ENCODE measurements at regions not wholly inside any gene's neighbourhood (a gene's known extent, or its start where the extent isn't known, plus 50 kb on each side); places are given as distances from the start of the nearest gene placed in this dataset.

DNA sequence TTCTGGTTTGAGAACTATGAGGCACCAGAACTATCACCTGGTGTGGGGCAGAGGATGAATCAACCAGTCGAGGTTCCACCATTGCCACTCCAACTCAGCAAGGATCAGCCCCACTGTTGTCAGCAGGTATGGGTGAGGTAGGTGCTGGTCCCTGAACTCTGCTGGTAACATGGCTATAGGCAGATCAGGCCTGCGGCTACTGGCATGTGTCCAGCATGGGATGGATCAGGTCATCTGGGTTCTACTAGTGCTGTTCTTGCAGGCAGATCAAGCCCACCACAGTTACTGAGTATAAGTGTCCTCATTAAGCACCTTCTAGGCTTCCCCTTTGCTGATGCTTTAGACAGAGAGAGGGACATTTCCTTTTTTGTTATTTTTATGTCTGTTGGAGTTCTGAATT is 71.7 kb downstream of the GABRA6 start:
- H3K27ac ChIP-seq: no peak overlapping the region
- no peaks in the 10 kb centered on the region for H3K9me3 ChIP-seq
- TF ChIP-seq, protein P1, sequence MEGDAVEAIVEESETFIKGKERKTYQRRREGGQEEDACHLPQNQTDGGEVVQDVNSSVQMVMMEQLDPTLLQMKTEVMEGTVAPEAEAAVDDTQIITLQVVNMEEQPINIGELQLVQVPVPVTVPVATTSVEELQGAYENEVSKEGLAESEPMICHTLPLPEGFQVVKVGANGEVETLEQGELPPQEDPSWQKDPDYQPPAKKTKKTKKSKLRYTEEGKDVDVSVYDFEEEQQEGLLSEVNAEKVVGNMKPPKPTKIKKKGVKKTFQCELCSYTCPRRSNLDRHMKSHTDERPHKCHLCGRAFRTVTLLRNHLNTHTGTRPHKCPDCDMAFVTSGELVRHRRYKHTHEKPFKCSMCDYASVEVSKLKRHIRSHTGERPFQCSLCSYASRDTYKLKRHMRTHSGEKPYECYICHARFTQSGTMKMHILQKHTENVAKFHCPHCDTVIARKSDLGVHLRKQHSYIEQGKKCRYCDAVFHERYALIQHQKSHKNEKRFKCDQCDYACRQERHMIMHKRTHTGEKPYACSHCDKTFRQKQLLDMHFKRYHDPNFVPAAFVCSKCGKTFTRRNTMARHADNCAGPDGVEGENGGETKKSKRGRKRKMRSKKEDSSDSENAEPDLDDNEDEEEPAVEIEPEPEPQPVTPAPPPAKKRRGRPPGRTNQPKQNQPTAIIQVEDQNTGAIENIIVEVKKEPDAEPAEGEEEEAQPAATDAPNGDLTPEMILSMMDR (IDR thresholded peaks at IDR 0.05): no peak
- no peak for ATAC-seq
- no peak for FAIRE-seq
- H3K27me3 ChIP-seq: no peaks in the 10 kb centered on the region
- DNase-seq: peak in 2 of 6 donors; percentile 23 to 24
- H3K4me3 ChIP-seq: no peak overlapping the region
- 44 to 61% methylated on average over 2 of the region's 2 CpGs for WGBS, 2 donors
- intact Hi-C loops (cut with DNase I): no loop called here
- H3K36me3 ChIP-seq: no peaks in the 10 kb centered on the region
- H3K4me1 ChIP-seq: no peaks in the 10 kb centered on the region

DNA sequence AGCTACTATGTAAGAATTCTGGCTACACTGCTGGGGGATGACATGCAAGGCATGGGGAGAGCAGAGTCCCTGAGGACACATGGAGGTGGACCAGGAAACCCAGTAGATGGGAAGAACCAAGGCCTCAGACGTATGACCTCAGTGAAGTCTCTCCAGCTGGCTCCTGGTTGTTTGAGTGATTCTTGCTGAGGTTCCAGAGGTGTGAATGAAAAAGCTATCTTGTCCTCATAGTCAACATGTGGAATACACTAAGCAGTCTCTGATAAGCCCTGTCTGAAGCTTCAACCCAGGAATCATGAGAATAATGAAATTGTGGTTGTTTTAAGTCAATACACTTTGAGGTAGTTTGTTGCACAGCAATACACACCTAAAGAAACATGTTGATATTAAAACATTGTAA is 78.0 kb downstream of the GABRA6 start:
- Histone ChIP-seq H3K27ac (no peak overlapping the region), H3K27me3 (peaks cover 0 to 3% (median 0%) of the 10 kb centered on the region in 4 donors), H3K36me3 (no peaks in the 10 kb centered on the region), H3K4me1 (no peaks in the 10 kb centered on the region), H3K4me3 (no peak overlapping the region), H3K9me3 (no peaks in the 10 kb centered on the region)
- TF ChIP-seq, protein P1 (IDR thresholded peaks at IDR 0.05): no peak
- no peak for FAIRE-seq
- intact Hi-C loops (cut with DNase I): no loop called here
- no peak for DNase-seq
- 37 to 81% methylated on average over 1 of the region's 1 CpG for WGBS, 2 donors
- no peak for ATAC-seq

DNA sequence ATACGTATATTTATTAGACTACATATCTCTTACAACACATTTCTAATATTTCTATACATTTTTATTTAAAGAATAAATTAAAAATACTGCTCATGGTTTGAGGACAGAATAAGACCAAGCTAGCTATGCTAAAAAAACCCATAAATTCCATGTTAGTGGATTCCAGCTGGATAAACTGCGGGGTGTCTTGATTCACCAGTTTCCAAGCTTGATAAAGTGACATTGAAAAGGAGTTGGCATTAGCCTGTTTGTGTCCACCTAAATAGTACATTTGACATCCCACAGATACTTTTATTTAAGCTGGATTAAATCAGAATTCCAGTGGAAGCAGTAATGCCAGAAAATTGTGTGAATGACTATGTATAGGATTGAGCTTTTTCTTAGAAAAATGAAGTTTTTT is 80.1 kb downstream of the GABRA6 start:
- no peak overlapping the region for H3K4me3 ChIP-seq
- WGBS, 2 donors: 60 to 76% methylated on average over 2 of the region's 2 CpGs
- no peak overlapping the region for H3K27ac ChIP-seq
- peaks cover 0 to 3% (median 0%) of the 10 kb centered on the region in 4 donors for H3K27me3 ChIP-seq
- DNase-seq: no peak
- no peak for ATAC-seq
- TF ChIP-seq, protein P1 (IDR thresholded peaks at IDR 0.05): no peak
- no peak for FAIRE-seq
- H3K4me1 ChIP-seq: no peaks in the 10 kb centered on the region
- no peaks in the 10 kb centered on the region for H3K36me3 ChIP-seq
- H3K9me3 ChIP-seq: no peaks in the 10 kb centered on the region
- intact Hi-C loops (cut with DNase I): no loop called here

DNA sequence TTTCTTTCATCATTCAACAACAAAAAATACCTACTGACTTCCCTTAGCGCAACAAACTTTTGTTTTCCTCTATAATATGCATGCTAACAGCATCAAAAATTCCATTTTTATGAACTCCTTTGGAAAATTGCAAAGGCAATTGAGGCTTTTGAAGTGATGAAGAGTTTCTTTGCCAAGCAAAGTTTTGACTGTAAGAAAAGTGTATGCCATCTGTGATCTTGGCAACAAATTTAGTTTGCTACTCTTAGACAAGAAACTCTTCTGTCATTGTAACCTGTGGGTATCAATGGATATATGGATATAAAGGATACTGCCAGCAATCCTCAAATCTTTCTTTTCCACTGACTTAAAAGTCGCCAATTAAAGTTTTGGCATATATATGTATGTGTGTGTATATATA is 72.0 kb upstream of the GABRA1 start:
- 82 to 89% methylated on average over 2 of the region's 2 CpGs for WGBS, 2 donors
- intact Hi-C loops (cut with DNase I): no loop called here
- H3K27me3 ChIP-seq: no peaks in the 10 kb centered on the region
- no peaks in the 10 kb centered on the region for H3K4me1 ChIP-seq
- H3K9me3 ChIP-seq: no peaks in the 10 kb centered on the region
- DNase-seq (no peak), FAIRE-seq (no peak), ATAC-seq (no peak)
- H3K4me3 ChIP-seq: no peak overlapping the region
- TF ChIP-seq, protein P1 (IDR thresholded peaks at IDR 0.05): no peak
- H3K27ac ChIP-seq: no peak overlapping the region
- H3K36me3 ChIP-seq: no peaks in the 10 kb centered on the region

DNA sequence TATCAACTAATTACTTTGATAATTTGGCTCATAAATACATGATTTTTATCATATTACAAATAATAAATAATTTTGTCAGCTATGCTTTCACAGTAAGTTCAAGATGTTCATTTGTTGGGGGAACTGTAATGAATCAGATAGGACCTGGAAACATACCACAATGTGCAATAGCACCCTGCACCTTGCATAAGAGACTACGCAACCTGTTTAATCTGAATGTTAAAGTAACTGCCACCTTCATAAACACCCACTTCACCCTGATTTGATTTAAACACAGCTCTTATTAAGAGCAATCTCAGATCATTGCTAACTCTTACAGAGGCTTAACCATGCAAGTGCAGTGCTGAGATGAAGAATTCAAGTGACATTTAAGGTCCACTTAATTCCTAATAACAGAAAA is 69.1 kb upstream of the GABRA1 start:
- intact Hi-C loops (cut with DNase I): no loop called here
- Histone ChIP-seq H3K27ac (no peak overlapping the region), H3K36me3 (no peaks in the 10 kb centered on the region), H3K4me1 (no peaks in the 10 kb centered on the region), H3K9me3 (no peaks in the 10 kb centered on the region), H3K4me3 (no peak overlapping the region), H3K27me3 (no peaks in the 10 kb centered on the region)
- no peak for FAIRE-seq
- TF ChIP-seq, protein P1 (IDR thresholded peaks at IDR 0.05): no peak
- no peak for DNase-seq
- 91 to 92% methylated on average over 1 of the region's 1 CpG for WGBS, 2 donors
- ATAC-seq: no peak

All from pancreas (tissue), 10 donors.